ENCODE measurements at regions not wholly inside any gene's neighbourhood (a gene's known extent, or its start where the extent isn't known, plus 50 kb on each side); places are given as distances from the start of the nearest gene placed in this dataset.

DNA sequence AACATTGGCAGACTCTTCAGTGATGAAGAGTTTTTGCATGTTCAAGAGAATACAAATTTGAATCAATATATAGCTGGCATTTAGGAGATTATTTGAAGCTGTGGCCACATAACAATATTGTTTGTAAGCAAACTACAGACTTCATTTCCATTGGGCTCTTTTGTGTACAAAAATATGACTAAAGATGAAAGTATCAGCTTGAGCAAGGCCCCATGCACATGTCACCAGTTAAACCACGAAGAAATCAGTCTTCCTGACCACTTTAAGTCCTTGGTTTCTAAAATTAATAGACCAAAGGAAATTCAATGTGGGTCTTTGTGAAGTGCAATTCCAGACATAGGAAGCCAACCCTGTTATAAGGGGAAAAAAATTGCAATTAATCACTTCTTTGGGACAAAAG, 1664.6 kb upstream of the ADGRL3 start:
- Mint-ChIP-seq H3K36me3 (no peaks in the 10 kb centered on the region), H3K27me3 (ENCODE audit: low read depth) (no peaks in the 10 kb centered on the region), H3K9me3 (peaks cover 14% of the 10 kb centered on the region), H3K4me3 (no peak overlapping the region), H3K27ac (no peak overlapping the region), H3K4me1 (no peaks in the 10 kb centered on the region)
- no peak for DNase-seq (ENCODE audit: low spot score in 2 of 2, unreplicated experiment in 2 of 2)
- TF ChIP-seq, protein P1, sequence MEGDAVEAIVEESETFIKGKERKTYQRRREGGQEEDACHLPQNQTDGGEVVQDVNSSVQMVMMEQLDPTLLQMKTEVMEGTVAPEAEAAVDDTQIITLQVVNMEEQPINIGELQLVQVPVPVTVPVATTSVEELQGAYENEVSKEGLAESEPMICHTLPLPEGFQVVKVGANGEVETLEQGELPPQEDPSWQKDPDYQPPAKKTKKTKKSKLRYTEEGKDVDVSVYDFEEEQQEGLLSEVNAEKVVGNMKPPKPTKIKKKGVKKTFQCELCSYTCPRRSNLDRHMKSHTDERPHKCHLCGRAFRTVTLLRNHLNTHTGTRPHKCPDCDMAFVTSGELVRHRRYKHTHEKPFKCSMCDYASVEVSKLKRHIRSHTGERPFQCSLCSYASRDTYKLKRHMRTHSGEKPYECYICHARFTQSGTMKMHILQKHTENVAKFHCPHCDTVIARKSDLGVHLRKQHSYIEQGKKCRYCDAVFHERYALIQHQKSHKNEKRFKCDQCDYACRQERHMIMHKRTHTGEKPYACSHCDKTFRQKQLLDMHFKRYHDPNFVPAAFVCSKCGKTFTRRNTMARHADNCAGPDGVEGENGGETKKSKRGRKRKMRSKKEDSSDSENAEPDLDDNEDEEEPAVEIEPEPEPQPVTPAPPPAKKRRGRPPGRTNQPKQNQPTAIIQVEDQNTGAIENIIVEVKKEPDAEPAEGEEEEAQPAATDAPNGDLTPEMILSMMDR (IDR thresholded peaks at IDR 0.05; ENCODE audit: unreplicated experiment) = no peak

DNA sequence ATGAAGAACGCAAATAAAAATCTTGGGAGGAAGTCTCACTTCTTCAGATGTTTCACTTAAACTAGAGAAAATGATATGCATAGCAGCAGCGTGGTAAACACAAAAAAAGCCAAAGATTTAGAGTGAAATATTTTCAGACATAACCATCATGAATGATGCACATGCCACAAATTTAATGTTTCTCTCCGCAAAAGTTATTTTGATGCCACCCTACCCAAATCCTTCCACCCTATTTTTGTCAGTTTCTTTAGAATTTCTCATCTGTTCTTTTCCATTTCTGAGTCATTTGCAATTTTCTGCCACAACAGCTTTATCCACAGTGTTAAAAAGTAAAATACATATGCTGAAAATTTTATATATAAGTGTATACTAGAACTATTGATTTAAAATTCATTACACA, 1663.7 kb upstream of the ADGRL3 start:
- H3K4me3 Mint-ChIP-seq = no peak overlapping the region
- H3K4me1 Mint-ChIP-seq = no peaks in the 10 kb centered on the region
- no peaks in the 10 kb centered on the region for H3K36me3 Mint-ChIP-seq
- peaks cover 10% of the 10 kb centered on the region for H3K9me3 Mint-ChIP-seq
- DNase-seq (ENCODE audit: low spot score in 2 of 2, unreplicated experiment in 2 of 2) = no peak
- H3K27me3 Mint-ChIP-seq (ENCODE audit: low read depth) = no peaks in the 10 kb centered on the region
- H3K27ac Mint-ChIP-seq = no peak overlapping the region
- TF ChIP-seq, protein P1 (IDR thresholded peaks at IDR 0.05; ENCODE audit: unreplicated experiment) = no peak

DNA sequence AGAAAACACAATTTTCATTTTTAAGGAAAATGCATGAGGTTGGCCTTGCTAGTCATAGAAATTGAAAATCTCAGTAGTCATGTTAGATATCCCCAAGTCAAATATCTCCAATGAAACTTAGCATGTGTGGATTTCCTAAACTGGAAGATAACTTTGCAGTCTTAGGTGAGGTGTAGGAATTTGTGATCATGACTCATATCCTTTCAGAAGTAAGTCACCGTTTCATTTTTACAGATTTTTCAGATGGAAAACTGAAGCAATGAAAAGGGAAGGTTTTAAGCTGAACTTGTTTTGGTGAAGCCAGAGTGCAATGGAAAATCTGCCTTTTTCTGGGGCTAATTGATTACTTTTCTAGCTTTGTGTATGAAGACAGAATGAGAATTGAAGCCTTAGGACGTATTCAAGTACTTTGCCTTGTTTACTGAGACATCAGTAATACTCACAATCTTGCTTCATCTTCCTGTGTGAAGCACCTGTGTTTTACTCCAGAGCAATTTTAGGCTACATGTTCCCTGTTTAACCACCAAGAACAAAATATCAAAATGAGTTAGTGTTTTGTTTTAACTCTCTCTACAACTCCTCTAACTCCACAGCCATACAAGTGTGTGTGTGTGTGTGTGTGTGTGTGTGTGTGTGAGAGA, 1662.8 kb upstream of the ADGRL3 start:
- H3K36me3 Mint-ChIP-seq = no peaks in the 10 kb centered on the region
- H3K4me3 Mint-ChIP-seq = no peak overlapping the region
- no peaks in the 10 kb centered on the region for H3K4me1 Mint-ChIP-seq
- no peak overlapping the region for H3K27ac Mint-ChIP-seq
- no peaks in the 10 kb centered on the region for H3K27me3 Mint-ChIP-seq (ENCODE audit: low read depth)
- DNase-seq (ENCODE audit: low spot score in 2 of 2, unreplicated experiment in 2 of 2) = no peak
- peaks cover 6% of the 10 kb centered on the region for H3K9me3 Mint-ChIP-seq
- TF ChIP-seq, protein P1 (IDR thresholded peaks at IDR 0.05; ENCODE audit: unreplicated experiment) = no peak

DNA sequence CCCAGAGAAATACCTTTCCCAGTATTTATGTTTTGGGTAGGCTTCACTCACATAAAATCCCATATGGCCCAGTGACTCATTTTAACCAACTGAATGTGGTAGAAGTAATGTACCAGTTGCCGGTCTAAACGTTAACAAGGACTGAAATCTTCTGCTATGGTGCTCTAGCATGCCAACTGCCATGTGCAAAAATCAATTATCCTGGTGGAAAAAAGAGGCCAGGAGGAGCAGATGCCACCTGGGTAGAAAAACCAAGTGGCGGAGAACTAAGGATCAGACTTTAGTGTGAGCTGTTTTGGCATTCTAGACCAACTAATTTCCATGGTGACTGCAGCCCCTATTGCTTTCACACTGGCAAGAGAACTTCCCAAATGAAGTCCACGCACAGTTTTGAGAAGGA, 1660.7 kb upstream of the ADGRL3 start:
- Mint-ChIP-seq H3K4me1 (no peaks in the 10 kb centered on the region), H3K27me3 (ENCODE audit: low read depth) (no peaks in the 10 kb centered on the region), H3K36me3 (no peaks in the 10 kb centered on the region), H3K4me3 (no peak overlapping the region), H3K9me3 (no peaks in the 10 kb centered on the region), H3K27ac (no peak overlapping the region)
- TF ChIP-seq, protein P1 (IDR thresholded peaks at IDR 0.05; ENCODE audit: unreplicated experiment) = no peak
- no peak for DNase-seq (ENCODE audit: low spot score in 2 of 2, unreplicated experiment in 2 of 2)

DNA sequence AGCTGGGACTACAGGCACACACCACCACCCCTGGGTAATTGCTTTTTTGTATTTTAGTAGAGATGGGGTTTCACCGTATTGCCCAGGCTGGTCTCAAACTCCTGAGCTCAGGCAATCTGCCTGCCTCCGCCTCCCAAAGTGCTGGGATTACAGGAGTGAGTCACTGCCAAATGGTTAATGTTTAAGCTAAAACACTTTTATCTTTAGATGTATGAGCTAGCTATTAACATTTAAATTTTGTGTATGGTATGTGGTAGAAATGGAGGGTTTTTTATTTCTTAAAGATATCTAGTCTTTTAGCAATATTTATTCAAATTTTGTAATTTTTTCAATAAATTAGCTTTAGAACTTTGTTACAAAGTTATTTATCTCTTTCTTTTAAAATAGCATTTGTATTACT, 1659.8 kb upstream of the ADGRL3 start:
- no peaks in the 10 kb centered on the region for H3K27me3 Mint-ChIP-seq (ENCODE audit: low read depth)
- H3K27ac Mint-ChIP-seq = no peak overlapping the region
- H3K36me3 Mint-ChIP-seq = no peaks in the 10 kb centered on the region
- H3K9me3 Mint-ChIP-seq = no peaks in the 10 kb centered on the region
- H3K4me1 Mint-ChIP-seq = no peaks in the 10 kb centered on the region
- DNase-seq (ENCODE audit: low spot score in 2 of 2, unreplicated experiment in 2 of 2) = no peak
- no peak overlapping the region for H3K4me3 Mint-ChIP-seq
- TF ChIP-seq, protein P1 (IDR thresholded peaks at IDR 0.05; ENCODE audit: unreplicated experiment) = no peak

Measured in mesothelial cell of epicardium (in vitro differentiated cells).